ENCODE measurements at regions not wholly inside any gene's neighbourhood (a gene's known extent, or its start where the extent isn't known, plus 50 kb on each side); places are given as distances from the start of the nearest gene placed in this dataset.

DNA sequence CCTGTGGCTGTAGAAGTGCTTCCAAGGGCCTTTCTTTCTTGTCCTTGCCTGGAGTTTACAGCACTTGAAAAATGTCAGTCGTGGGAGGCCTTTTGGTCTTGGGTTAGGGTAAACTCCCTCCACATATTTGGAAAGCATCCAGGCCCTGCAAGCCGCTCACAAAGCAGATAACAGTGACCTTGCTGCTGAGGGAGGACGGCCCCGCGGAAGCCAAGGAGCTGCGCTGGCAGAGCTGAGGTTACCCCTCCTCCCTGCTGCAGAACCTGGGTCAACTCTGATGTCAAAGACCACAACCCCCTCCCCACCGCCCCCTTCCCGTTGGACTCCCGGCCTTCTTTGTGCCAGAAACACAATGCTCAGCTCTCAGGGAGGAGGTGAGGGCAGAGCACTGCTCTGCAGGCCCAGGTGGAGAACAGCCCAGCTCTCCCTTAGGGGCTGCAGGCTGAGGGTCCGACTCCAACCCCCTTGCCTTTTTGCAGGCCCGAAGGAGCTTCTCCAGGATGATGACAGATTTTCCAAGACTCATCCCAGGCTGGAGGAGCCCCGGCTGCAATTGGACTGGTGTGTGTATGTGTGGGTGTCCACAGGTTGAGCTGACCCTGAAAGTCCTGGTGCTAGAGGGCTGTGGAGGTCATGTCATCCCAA, 957.6 kb upstream of the ZNF722 start:
- Histone ChIP-seq H3K9me3 (replicated peaks in 1 of 2; ENCODE audit: control insufficient read depth in 1 of 2, insufficient read depth in 1 of 2, low read length in 2 of 2) (peaks cover 93 to 99% of the 10 kb centered on the region in 2 donors), H3K36me3 (replicated peaks in 1 of 2; ENCODE audit: control insufficient read depth in 1 of 2, insufficient read depth in 2 of 2, low read length in 2 of 2) (no peaks in the 10 kb centered on the region), H3K9ac (ENCODE audit: insufficient read depth, low read length, poor library complexity, severe bottlenecking) (no peak overlapping the region), H3K4me2 (replicated peaks; ENCODE audit: extremely low read depth, low read length, poor library complexity, severe bottlenecking) (no peak overlapping the region), H2AFZ (ENCODE audit: insufficient read depth, low read depth, low read length, poor library complexity, severe bottlenecking) (no peak overlapping the region), H3K27ac (ENCODE audit: low read depth in 1 of 2, low read length in 2 of 2) (no peak overlapping the region), H4K20me1 (ENCODE audit: insufficient read depth, low read length) (no peaks in the 10 kb centered on the region), H3K4me3 (replicated peaks in 1 of 3; ENCODE audit: low read depth in 2 of 3, low read length in 3 of 3) (no peak overlapping the region), H3K79me2 (ENCODE audit: insufficient read depth, low read length) (no peaks in the 10 kb centered on the region), H3K27me3 (ENCODE audit: control insufficient read depth in 2 of 2, insufficient read depth in 2 of 2, low read length in 2 of 2) (no peaks in the 10 kb centered on the region), H3K4me1 (ENCODE audit: control insufficient read depth in 1 of 2, insufficient read depth in 2 of 2, low read length in 2 of 2) (no peaks in the 10 kb centered on the region)
- Mint-ChIP-seq H3K9me3 (peaks cover 32 to 75% (median 49%) of the 10 kb centered on the region in 7 donors), H3K4me3 (no peak overlapping the region), H3K27me3 (ENCODE audit: low read depth in 3 of 3) (no peaks in the 10 kb centered on the region), H3K36me3 (no peaks in the 10 kb centered on the region), H3K4me1 (no peaks in the 10 kb centered on the region), H3K27ac (no peak overlapping the region)
- TF ChIP-seq, protein P1, sequence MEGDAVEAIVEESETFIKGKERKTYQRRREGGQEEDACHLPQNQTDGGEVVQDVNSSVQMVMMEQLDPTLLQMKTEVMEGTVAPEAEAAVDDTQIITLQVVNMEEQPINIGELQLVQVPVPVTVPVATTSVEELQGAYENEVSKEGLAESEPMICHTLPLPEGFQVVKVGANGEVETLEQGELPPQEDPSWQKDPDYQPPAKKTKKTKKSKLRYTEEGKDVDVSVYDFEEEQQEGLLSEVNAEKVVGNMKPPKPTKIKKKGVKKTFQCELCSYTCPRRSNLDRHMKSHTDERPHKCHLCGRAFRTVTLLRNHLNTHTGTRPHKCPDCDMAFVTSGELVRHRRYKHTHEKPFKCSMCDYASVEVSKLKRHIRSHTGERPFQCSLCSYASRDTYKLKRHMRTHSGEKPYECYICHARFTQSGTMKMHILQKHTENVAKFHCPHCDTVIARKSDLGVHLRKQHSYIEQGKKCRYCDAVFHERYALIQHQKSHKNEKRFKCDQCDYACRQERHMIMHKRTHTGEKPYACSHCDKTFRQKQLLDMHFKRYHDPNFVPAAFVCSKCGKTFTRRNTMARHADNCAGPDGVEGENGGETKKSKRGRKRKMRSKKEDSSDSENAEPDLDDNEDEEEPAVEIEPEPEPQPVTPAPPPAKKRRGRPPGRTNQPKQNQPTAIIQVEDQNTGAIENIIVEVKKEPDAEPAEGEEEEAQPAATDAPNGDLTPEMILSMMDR (IDR thresholded peaks at IDR 0.05): no peak
- whole genome bisulfite sequencing (ENCODE audit: insufficient coverage): 84% methylated on average over 9 of the region's 12 CpGs
- intact Hi-C loops (cut with micrococcal nuclease): no loop called here
- no peak for DNase-seq

DNA sequence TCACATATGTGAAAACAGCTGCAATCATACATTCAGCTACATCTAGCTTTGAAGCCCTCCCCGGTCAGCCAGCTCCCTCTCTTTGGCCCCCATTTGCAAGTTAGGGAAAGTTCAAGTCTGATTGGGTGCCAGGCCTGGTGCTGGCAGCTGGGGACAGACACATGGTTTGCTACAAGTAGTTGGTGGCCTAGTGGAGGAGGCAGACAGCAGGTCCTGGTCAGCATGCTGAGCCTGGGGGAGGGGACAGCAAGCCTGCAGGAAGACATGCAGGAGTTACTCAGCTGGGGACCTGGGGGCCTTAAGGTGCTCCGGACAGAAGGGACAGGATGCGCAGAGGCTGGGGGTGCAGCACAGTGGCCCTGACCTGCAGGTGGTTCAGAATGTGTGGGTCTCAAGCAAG, 956.9 kb upstream of the ZNF722 start:
- peaks cover 29 to 68% (median 46%) of the 10 kb centered on the region in 7 donors for H3K9me3 Mint-ChIP-seq
- WGBS (ENCODE audit: insufficient coverage): 92% methylated on average over 2 of the region's 3 CpGs

More for the DNA sequence above, 956.9 kb upstream of the ZNF722 start:
- H3K4me3 Mint-ChIP-seq: no peak overlapping the region
- intact Hi-C loops (cut with micrococcal nuclease): no loop called here
- Histone ChIP-seq H3K4me1 (ENCODE audit: control insufficient read depth in 1 of 2, insufficient read depth in 2 of 2, low read length in 2 of 2) (no peaks in the 10 kb centered on the region), H3K36me3 (replicated peaks in 1 of 2; ENCODE audit: control insufficient read depth in 1 of 2, insufficient read depth in 2 of 2, low read length in 2 of 2) (no peaks in the 10 kb centered on the region), H3K27ac (ENCODE audit: low read depth in 1 of 2, low read length in 2 of 2) (no peak overlapping the region), H3K27me3 (ENCODE audit: control insufficient read depth in 2 of 2, insufficient read depth in 2 of 2, low read length in 2 of 2) (no peaks in the 10 kb centered on the region), H3K9me3 (replicated peaks in 1 of 2; ENCODE audit: control insufficient read depth in 1 of 2, insufficient read depth in 1 of 2, low read length in 2 of 2) (peaks cover 94 to 99% of the 10 kb centered on the region in 2 donors), H3K9ac (ENCODE audit: insufficient read depth, low read length, poor library complexity, severe bottlenecking) (no peak overlapping the region), H3K4me2 (replicated peaks; ENCODE audit: extremely low read depth, low read length, poor library complexity, severe bottlenecking) (no peak overlapping the region), H3K4me3 (replicated peaks in 1 of 3; ENCODE audit: low read depth in 2 of 3, low read length in 3 of 3) (no peak overlapping the region), H3K79me2 (ENCODE audit: insufficient read depth, low read length) (no peaks in the 10 kb centered on the region), H4K20me1 (ENCODE audit: insufficient read depth, low read length) (no peaks in the 10 kb centered on the region), H2AFZ (ENCODE audit: insufficient read depth, low read depth, low read length, poor library complexity, severe bottlenecking) (no peak overlapping the region)
- no peaks in the 10 kb centered on the region for H3K4me1 Mint-ChIP-seq
- H3K27me3 Mint-ChIP-seq (ENCODE audit: low read depth in 3 of 3): no peaks in the 10 kb centered on the region
- DNase-seq: no peak
- no peak overlapping the region for H3K27ac Mint-ChIP-seq
- H3K36me3 Mint-ChIP-seq: no peaks in the 10 kb centered on the region
- TF ChIP-seq, protein P1 (IDR thresholded peaks at IDR 0.05): no peak
